ENCODE measurements at regions not wholly inside any gene's neighbourhood (a gene's known extent, or its start where the extent isn't known, plus 50 kb on each side); places are given as distances from the start of the nearest gene placed in this dataset.
"Not testable (repeated sequence)": the region's sequence is repeated elsewhere in the genome, so short reads cannot be mapped to it uniquely, and the experiment has no call there.

GRCh38 chr1:203995228-203995627, 77.7 kb upstream of the SOX13 start:
- Mint-ChIP-seq H3K27ac (no peak overlapping the region), H3K36me3 (ENCODE audit: insufficient read depth) (no peaks in the 10 kb centered on the region), H3K9me3 (ENCODE audit: low read depth) (no peaks in the 10 kb centered on the region), H3K27me3 (peaks cover 6% of the 10 kb centered on the region), H3K4me1 (ENCODE audit: low read depth) (peaks cover 10% of the 10 kb centered on the region), H3K4me3 (ENCODE audit: low read depth) (no peak overlapping the region)
- TF ChIP-seq, protein P1, sequence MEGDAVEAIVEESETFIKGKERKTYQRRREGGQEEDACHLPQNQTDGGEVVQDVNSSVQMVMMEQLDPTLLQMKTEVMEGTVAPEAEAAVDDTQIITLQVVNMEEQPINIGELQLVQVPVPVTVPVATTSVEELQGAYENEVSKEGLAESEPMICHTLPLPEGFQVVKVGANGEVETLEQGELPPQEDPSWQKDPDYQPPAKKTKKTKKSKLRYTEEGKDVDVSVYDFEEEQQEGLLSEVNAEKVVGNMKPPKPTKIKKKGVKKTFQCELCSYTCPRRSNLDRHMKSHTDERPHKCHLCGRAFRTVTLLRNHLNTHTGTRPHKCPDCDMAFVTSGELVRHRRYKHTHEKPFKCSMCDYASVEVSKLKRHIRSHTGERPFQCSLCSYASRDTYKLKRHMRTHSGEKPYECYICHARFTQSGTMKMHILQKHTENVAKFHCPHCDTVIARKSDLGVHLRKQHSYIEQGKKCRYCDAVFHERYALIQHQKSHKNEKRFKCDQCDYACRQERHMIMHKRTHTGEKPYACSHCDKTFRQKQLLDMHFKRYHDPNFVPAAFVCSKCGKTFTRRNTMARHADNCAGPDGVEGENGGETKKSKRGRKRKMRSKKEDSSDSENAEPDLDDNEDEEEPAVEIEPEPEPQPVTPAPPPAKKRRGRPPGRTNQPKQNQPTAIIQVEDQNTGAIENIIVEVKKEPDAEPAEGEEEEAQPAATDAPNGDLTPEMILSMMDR (IDR thresholded peaks at IDR 0.05; ENCODE audit: unreplicated experiment): no peak
- DNase-seq (ENCODE audit: low spot score, unreplicated experiment): no peak

DNA sequence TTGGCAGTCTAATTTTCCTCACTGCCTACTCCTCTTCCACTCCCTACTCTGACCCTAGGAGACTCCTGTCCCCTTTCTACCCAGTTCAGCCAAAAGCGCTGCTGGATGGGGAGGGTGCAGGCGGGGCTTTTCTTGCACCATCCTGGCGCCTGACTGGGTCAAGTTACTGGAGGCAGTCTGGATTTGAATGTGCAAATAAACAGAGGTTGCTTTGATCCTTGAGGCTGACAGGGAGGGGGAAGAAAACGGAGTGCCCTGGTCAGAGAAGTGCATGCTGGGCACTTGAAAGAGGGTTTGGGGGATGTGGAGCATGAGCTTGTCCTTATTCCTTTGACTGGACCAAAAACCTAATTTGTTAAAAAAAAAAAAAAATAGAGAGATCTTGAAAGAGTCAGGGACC, 76.8 kb upstream of the SOX13 start:
- Mint-ChIP-seq H3K36me3 (ENCODE audit: insufficient read depth) (no peaks in the 10 kb centered on the region), H3K27me3 (peaks cover 6% of the 10 kb centered on the region), H3K27ac (no peak overlapping the region), H3K4me1 (ENCODE audit: low read depth) (peaks cover 10% of the 10 kb centered on the region), H3K4me3 (ENCODE audit: low read depth) (no peak overlapping the region), H3K9me3 (ENCODE audit: low read depth) (peaks cover 5% of the 10 kb centered on the region)
- no peak for DNase-seq (ENCODE audit: low spot score, unreplicated experiment)
- TF ChIP-seq, protein P1 (IDR thresholded peaks at IDR 0.05; ENCODE audit: unreplicated experiment): no peak

DNA sequence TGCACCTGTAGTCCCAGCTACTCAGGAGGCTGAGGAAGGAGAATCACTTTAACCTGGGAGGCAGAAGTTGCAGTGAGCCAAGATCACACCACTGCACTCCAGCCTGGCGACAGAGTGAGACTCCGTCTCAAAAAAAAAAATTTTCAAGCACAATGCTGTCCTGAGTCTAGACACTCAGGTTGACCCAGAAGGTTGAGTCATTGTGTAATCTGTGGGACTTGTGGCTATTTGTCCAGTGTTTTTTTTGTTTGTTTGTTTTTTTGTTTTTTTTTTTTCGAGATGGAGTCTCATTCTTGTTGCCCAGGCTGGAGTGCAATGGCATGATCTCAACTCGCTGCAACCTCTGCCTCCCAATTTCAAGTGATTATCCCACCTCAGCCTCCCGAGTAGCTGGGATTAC, 74.3 kb upstream of the SOX13 start:
- peaks cover 18% of the 10 kb centered on the region for H3K4me1 Mint-ChIP-seq (ENCODE audit: low read depth)
- not testable (repeated sequence) for H3K27ac Mint-ChIP-seq; H3K4me3 Mint-ChIP-seq (ENCODE audit: low read depth); H3K9me3 Mint-ChIP-seq (ENCODE audit: low read depth); DNase-seq (ENCODE audit: low spot score, unreplicated experiment); H3K36me3 Mint-ChIP-seq (ENCODE audit: insufficient read depth); H3K27me3 Mint-ChIP-seq

DNA sequence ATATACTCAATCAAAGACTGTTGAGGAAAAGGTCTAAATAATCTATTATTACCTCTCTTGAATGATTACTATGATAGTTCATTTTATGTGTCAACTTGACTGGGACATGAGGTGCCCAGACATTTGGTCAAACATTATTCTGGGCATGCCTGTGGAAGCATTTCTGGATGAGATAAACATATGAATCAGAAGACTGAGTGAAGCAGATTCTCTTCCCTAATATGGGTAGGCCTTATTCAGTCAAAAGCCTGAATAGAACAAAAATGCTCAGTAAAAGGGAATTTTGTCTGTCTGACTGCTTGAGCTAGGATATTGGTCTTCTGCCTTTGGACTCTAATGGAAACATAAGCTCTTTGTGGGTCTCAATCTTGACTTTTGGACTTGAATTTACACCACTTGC, 73.3 kb upstream of the SOX13 start:
- Mint-ChIP-seq H3K27ac (no peak overlapping the region), H3K4me1 (ENCODE audit: low read depth) (peaks cover 20% of the 10 kb centered on the region), H3K27me3 (peaks cover 4% of the 10 kb centered on the region), H3K4me3 (ENCODE audit: low read depth) (no peak overlapping the region), H3K9me3 (ENCODE audit: low read depth) (peaks cover 5% of the 10 kb centered on the region), H3K36me3 (ENCODE audit: insufficient read depth) (no peaks in the 10 kb centered on the region)
- TF ChIP-seq, protein P1 (IDR thresholded peaks at IDR 0.05; ENCODE audit: unreplicated experiment): no peak
- no peak for DNase-seq (ENCODE audit: low spot score, unreplicated experiment)

GRCh38 chr1:204001166-204001901, 71.6 kb upstream of the SOX13 start:
- TF ChIP-seq, protein P1 (IDR thresholded peaks at IDR 0.05; ENCODE audit: unreplicated experiment): no peak
- H3K36me3 Mint-ChIP-seq (ENCODE audit: insufficient read depth): no peaks in the 10 kb centered on the region
- peaks cover 5% of the 10 kb centered on the region for H3K9me3 Mint-ChIP-seq (ENCODE audit: low read depth)
- H3K27me3 Mint-ChIP-seq: no peaks in the 10 kb centered on the region
- peaks cover 15% of the 10 kb centered on the region for H3K4me1 Mint-ChIP-seq (ENCODE audit: low read depth)
- no peak for DNase-seq (ENCODE audit: low spot score, unreplicated experiment)
- no peak overlapping the region for H3K27ac Mint-ChIP-seq
- H3K4me3 Mint-ChIP-seq (ENCODE audit: low read depth): no peak overlapping the region

GRCh38 chr1:204002614-204003013, 70.3 kb upstream of the SOX13 start:
- Mint-ChIP-seq H3K4me1 (ENCODE audit: low read depth) (peaks cover 10% of the 10 kb centered on the region), H3K27ac (no peak overlapping the region), H3K36me3 (ENCODE audit: insufficient read depth) (no peaks in the 10 kb centered on the region), H3K27me3 (no peaks in the 10 kb centered on the region), H3K9me3 (ENCODE audit: low read depth) (peaks cover 5% of the 10 kb centered on the region), H3K4me3 (ENCODE audit: low read depth) (no peak overlapping the region)
- TF ChIP-seq, protein P1 (IDR thresholded peaks at IDR 0.05; ENCODE audit: unreplicated experiment): no peak
- DNase-seq (ENCODE audit: low spot score, unreplicated experiment): no peak

Data from progenitor cell of endocrine pancreas (in vitro differentiated cells).